ENCODE measurements at regions not wholly inside any gene's neighbourhood (a gene's known extent, or its start where the extent isn't known, plus 50 kb on each side); places are given as distances from the start of the nearest gene placed in this dataset.
"Not testable (repeated sequence)": the region's sequence is repeated elsewhere in the genome, so short reads cannot be mapped to it uniquely, and the experiment has no call there.

GRCh38 chr6:17211101-17211500, 70.1 kb upstream of the RBM24 start:
- ATAC-seq (ENCODE audit: low read depth): no peak

GRCh38 chr6:17212546-17213371, 68.4 kb upstream of the RBM24 start:
- DNase-seq (no peak), ATAC-seq (ENCODE audit: low read depth) (no peak)
- Mint-ChIP-seq H3K4me3 (no peak overlapping the region), H3K4me1 (no peaks in the 10 kb centered on the region), H3K9me3 (peaks cover 3% of the 10 kb centered on the region), H3K27me3 (no peaks in the 10 kb centered on the region), H3K27ac (no peak overlapping the region), H3K36me3 (ENCODE audit: low read depth) (no peaks in the 10 kb centered on the region)
- CTCF ChIA-PET: no interaction called here
- no peak for TF ChIP-seq CTCF (IDR thresholded peaks at IDR 0.05)
- intact Hi-C loops (cut with micrococcal nuclease): no loop called here
- POLR2A ChIA-PET: no interaction called here

More at GRCh38 chr6:17211101-17211500, 70.1 kb upstream of the RBM24 start:
- POLR2A ChIA-PET: no interaction called here
- H3K9me3 Mint-ChIP-seq: peaks cover 3% of the 10 kb centered on the region
- TF ChIP-seq CTCF (IDR thresholded peaks at IDR 0.05): no peak
- no peak overlapping the region for H3K27ac Mint-ChIP-seq
- CTCF ChIA-PET: interaction anchor here (0.5 kb wide), 1 partner anchor 528 kb away, joined by 3 read pairs; no protein-coding TSS in a partner anchor
- no peaks in the 10 kb centered on the region for H3K4me1 Mint-ChIP-seq
- H3K27me3 Mint-ChIP-seq: no peaks in the 10 kb centered on the region
- no peak for DNase-seq
- H3K4me3 Mint-ChIP-seq: no peak overlapping the region
- intact Hi-C loops (cut with micrococcal nuclease): no loop called here
- H3K36me3 Mint-ChIP-seq (ENCODE audit: low read depth): no peaks in the 10 kb centered on the region

GRCh38 chr6:17214106-17214505, 67.1 kb upstream of the RBM24 start:
- intact Hi-C loops (cut with micrococcal nuclease): no loop called here
- DNase-seq (no peak), ATAC-seq (ENCODE audit: low read depth) (no peak)
- no peaks in the 10 kb centered on the region for H3K4me1 Mint-ChIP-seq
- H3K27ac Mint-ChIP-seq: no peak overlapping the region
- no peaks in the 10 kb centered on the region for H3K36me3 Mint-ChIP-seq (ENCODE audit: low read depth)
- POLR2A ChIA-PET: no interaction called here
- no peaks in the 10 kb centered on the region for H3K27me3 Mint-ChIP-seq
- peaks cover 3% of the 10 kb centered on the region for H3K9me3 Mint-ChIP-seq
- CTCF ChIA-PET: no interaction called here
- no peak overlapping the region for H3K4me3 Mint-ChIP-seq
- TF ChIP-seq CTCF (IDR thresholded peaks at IDR 0.05): no peak

- H3K27ac Mint-ChIP-seq; H3K9me3 Mint-ChIP-seq; intact Hi-C loops (cut with micrococcal nuclease); H3K27me3 Mint-ChIP-seq; DNase-seq; CTCF ChIA-PET; H3K4me3 Mint-ChIP-seq; H3K4me1 Mint-ChIP-seq; H3K36me3 Mint-ChIP-seq (ENCODE audit: low read depth); POLR2A ChIA-PET; ATAC-seq (ENCODE audit: low read depth): not testable (repeated sequence)
These were observed 64.2 kb upstream of the RBM24 start for GRCh38 chr6:17216972-17217371.

GRCh38 chr6:17218023-17218748, 63.0 kb upstream of the RBM24 start:
- Mint-ChIP-seq H3K4me3 (no peak overlapping the region), H3K36me3 (ENCODE audit: low read depth) (no peaks in the 10 kb centered on the region), H3K27ac (no peak overlapping the region), H3K9me3 (no peaks in the 10 kb centered on the region), H3K27me3 (peaks cover 2% of the 10 kb centered on the region), H3K4me1 (no peaks in the 10 kb centered on the region)
- ChIA-PET POLR2A (no interaction called here), CTCF (no interaction called here)
- TF ChIP-seq CTCF (IDR thresholded peaks at IDR 0.05): no peak
- intact Hi-C loops (cut with micrococcal nuclease): no loop called here
- no peak for DNase-seq
- ATAC-seq (ENCODE audit: low read depth): no peak

All from activated B cell treated with CpG ODN at 0.5 μM for 24 hours (primary cell).